ENCODE measurements at regions not wholly inside any gene's neighbourhood (a gene's known extent, or its start where the extent isn't known, plus 50 kb on each side); places are given as distances from the start of the nearest gene placed in this dataset.
"Not testable (repeated sequence)": the region's sequence is repeated elsewhere in the genome, so short reads cannot be mapped to it uniquely, and the experiment has no call there.

- Histone ChIP-seq H3K9ac (ENCODE audit: low read length in 5 of 5) (no peak overlapping the region), H3K4me1 (ENCODE audit: control insufficient read depth in 5 of 5, insufficient read depth in 5 of 5, low read length in 5 of 5) (no peaks in the 10 kb centered on the region), H3K4me3 (ENCODE audit: low read depth in 1 of 5, low read length in 5 of 5) (no peak overlapping the region), H3K36me3 (ENCODE audit: control insufficient read depth in 5 of 5, insufficient read depth in 5 of 5, low read length in 5 of 5) (no peaks in the 10 kb centered on the region), H3K27ac (ENCODE audit: low read depth, low read length) (no peak overlapping the region), H3K27me3 (ENCODE audit: control insufficient read depth in 5 of 5, insufficient read depth in 4 of 5, low read length in 5 of 5) (no peaks in the 10 kb centered on the region), H3K9me3 (ENCODE audit: control insufficient read depth in 5 of 5, low read length in 5 of 5) (no peaks in the 10 kb centered on the region)
These were observed 54.2 kb upstream of the NFIA start for GRCh38 chr1:61028136-61028535.

GRCh38 chr1:61018068-61018467, 64.3 kb upstream of the NFIA start:
- not testable (repeated sequence) for H3K9me3 ChIP-seq (ENCODE audit: control insufficient read depth in 5 of 5, low read length in 5 of 5); H3K27me3 ChIP-seq (ENCODE audit: control insufficient read depth in 5 of 5, insufficient read depth in 4 of 5, low read length in 5 of 5); H3K36me3 ChIP-seq (ENCODE audit: control insufficient read depth in 5 of 5, insufficient read depth in 5 of 5, low read length in 5 of 5); H3K4me3 ChIP-seq (ENCODE audit: low read depth in 1 of 5, low read length in 5 of 5); H3K27ac ChIP-seq (ENCODE audit: low read depth, low read length); H3K9ac ChIP-seq (ENCODE audit: low read length in 5 of 5); H3K4me1 ChIP-seq (ENCODE audit: control insufficient read depth in 5 of 5, insufficient read depth in 5 of 5, low read length in 5 of 5)

GRCh38 chr1:61017651-61018050, 64.7 kb upstream of the NFIA start:
- H3K4me1 ChIP-seq (ENCODE audit: control insufficient read depth in 5 of 5, insufficient read depth in 5 of 5, low read length in 5 of 5): no peaks in the 10 kb centered on the region
- H3K27me3 ChIP-seq (ENCODE audit: control insufficient read depth in 5 of 5, insufficient read depth in 4 of 5, low read length in 5 of 5): peaks cover 0 to 5% (median 0%) of the 10 kb centered on the region in 5 donors
- no peaks in the 10 kb centered on the region for H3K36me3 ChIP-seq (ENCODE audit: control insufficient read depth in 5 of 5, insufficient read depth in 5 of 5, low read length in 5 of 5)
- H3K9me3 ChIP-seq (ENCODE audit: control insufficient read depth in 5 of 5, low read length in 5 of 5): no peaks in the 10 kb centered on the region
- H3K9ac ChIP-seq (ENCODE audit: low read length in 5 of 5): no peak overlapping the region
- H3K27ac ChIP-seq (ENCODE audit: low read depth, low read length): no peak overlapping the region
- H3K4me3 ChIP-seq (ENCODE audit: low read depth in 1 of 5, low read length in 5 of 5): no peak overlapping the region

- Histone ChIP-seq H3K9ac (ENCODE audit: low read length in 5 of 5) (no peak overlapping the region), H3K36me3 (ENCODE audit: control insufficient read depth in 5 of 5, insufficient read depth in 5 of 5, low read length in 5 of 5) (no peaks in the 10 kb centered on the region), H3K27me3 (ENCODE audit: control insufficient read depth in 5 of 5, insufficient read depth in 4 of 5, low read length in 5 of 5) (peaks cover 0 to 5% (median 0%) of the 10 kb centered on the region in 5 donors), H3K4me1 (ENCODE audit: control insufficient read depth in 5 of 5, insufficient read depth in 5 of 5, low read length in 5 of 5) (no peaks in the 10 kb centered on the region), H3K4me3 (ENCODE audit: low read depth in 1 of 5, low read length in 5 of 5) (no peak overlapping the region), H3K27ac (ENCODE audit: low read depth, low read length) (no peak overlapping the region), H3K9me3 (ENCODE audit: control insufficient read depth in 5 of 5, low read length in 5 of 5) (no peaks in the 10 kb centered on the region)
These were observed 68.3 kb upstream of the NFIA start for GRCh38 chr1:61013946-61014667.

- Histone ChIP-seq H3K4me1 (ENCODE audit: control insufficient read depth in 5 of 5, insufficient read depth in 5 of 5, low read length in 5 of 5) (no peaks in the 10 kb centered on the region), H3K9ac (ENCODE audit: low read length in 5 of 5) (no peak overlapping the region), H3K27me3 (ENCODE audit: control insufficient read depth in 5 of 5, insufficient read depth in 4 of 5, low read length in 5 of 5) (peaks cover 0 to 5% (median 0%) of the 10 kb centered on the region in 5 donors), H3K27ac (ENCODE audit: low read depth, low read length) (no peak overlapping the region), H3K4me3 (ENCODE audit: low read depth in 1 of 5, low read length in 5 of 5) (no peak overlapping the region), H3K9me3 (ENCODE audit: control insufficient read depth in 5 of 5, low read length in 5 of 5) (no peaks in the 10 kb centered on the region), H3K36me3 (ENCODE audit: control insufficient read depth in 5 of 5, insufficient read depth in 5 of 5, low read length in 5 of 5) (no peaks in the 10 kb centered on the region)
These were observed 69.0 kb upstream of the NFIA start for GRCh38 chr1:61013189-61013945.

GRCh38 chr1:61012341-61012761, 70.0 kb upstream of the NFIA start:
- H3K36me3 ChIP-seq (ENCODE audit: control insufficient read depth in 5 of 5, insufficient read depth in 5 of 5, low read length in 5 of 5): no peaks in the 10 kb centered on the region
- H3K9ac ChIP-seq (ENCODE audit: low read length in 5 of 5): no peak overlapping the region
- H3K27ac ChIP-seq (ENCODE audit: low read depth, low read length): no peak overlapping the region
- H3K4me3 ChIP-seq (ENCODE audit: low read depth in 1 of 5, low read length in 5 of 5): no peak overlapping the region
- no peaks in the 10 kb centered on the region for H3K9me3 ChIP-seq (ENCODE audit: control insufficient read depth in 5 of 5, low read length in 5 of 5)
- peaks cover 0 to 5% (median 0%) of the 10 kb centered on the region in 5 donors for H3K27me3 ChIP-seq (ENCODE audit: control insufficient read depth in 5 of 5, insufficient read depth in 4 of 5, low read length in 5 of 5)
- no peaks in the 10 kb centered on the region for H3K4me1 ChIP-seq (ENCODE audit: control insufficient read depth in 5 of 5, insufficient read depth in 5 of 5, low read length in 5 of 5)

GRCh38 chr1:61011561-61012263, 70.6 kb upstream of the NFIA start:
- no peak overlapping the region for H3K4me3 ChIP-seq (ENCODE audit: low read depth in 1 of 5, low read length in 5 of 5)
- no peaks in the 10 kb centered on the region for H3K9me3 ChIP-seq (ENCODE audit: control insufficient read depth in 5 of 5, low read length in 5 of 5)
- H3K27ac ChIP-seq (ENCODE audit: low read depth, low read length): no peak overlapping the region
- no peaks in the 10 kb centered on the region for H3K4me1 ChIP-seq (ENCODE audit: control insufficient read depth in 5 of 5, insufficient read depth in 5 of 5, low read length in 5 of 5)
- no peak overlapping the region for H3K9ac ChIP-seq (ENCODE audit: low read length in 5 of 5)
- H3K27me3 ChIP-seq (ENCODE audit: control insufficient read depth in 5 of 5, insufficient read depth in 4 of 5, low read length in 5 of 5): peaks cover 0 to 5% (median 0%) of the 10 kb centered on the region in 5 donors
- H3K36me3 ChIP-seq (ENCODE audit: control insufficient read depth in 5 of 5, insufficient read depth in 5 of 5, low read length in 5 of 5): no peaks in the 10 kb centered on the region

GRCh38 chr1:61007534-61008364, 74.6 kb upstream of the NFIA start:
- Histone ChIP-seq H3K27ac (ENCODE audit: low read depth, low read length) (no peak overlapping the region), H3K9me3 (ENCODE audit: control insufficient read depth in 5 of 5, low read length in 5 of 5) (no peaks in the 10 kb centered on the region), H3K4me3 (ENCODE audit: low read depth in 1 of 5, low read length in 5 of 5) (no peak overlapping the region), H3K4me1 (ENCODE audit: control insufficient read depth in 5 of 5, insufficient read depth in 5 of 5, low read length in 5 of 5) (no peaks in the 10 kb centered on the region), H3K9ac (ENCODE audit: low read length in 5 of 5) (no peak overlapping the region), H3K36me3 (ENCODE audit: control insufficient read depth in 5 of 5, insufficient read depth in 5 of 5, low read length in 5 of 5) (no peaks in the 10 kb centered on the region), H3K27me3 (ENCODE audit: control insufficient read depth in 5 of 5, insufficient read depth in 4 of 5, low read length in 5 of 5) (peaks cover 0 to 2% (median 0%) of the 10 kb centered on the region in 5 donors)

- Histone ChIP-seq H3K27me3 (ENCODE audit: control insufficient read depth in 5 of 5, insufficient read depth in 4 of 5, low read length in 5 of 5) (no peaks in the 10 kb centered on the region), H3K36me3 (ENCODE audit: control insufficient read depth in 5 of 5, insufficient read depth in 5 of 5, low read length in 5 of 5) (no peaks in the 10 kb centered on the region), H3K4me1 (ENCODE audit: control insufficient read depth in 5 of 5, insufficient read depth in 5 of 5, low read length in 5 of 5) (no peaks in the 10 kb centered on the region), H3K27ac (ENCODE audit: low read depth, low read length) (no peak overlapping the region), H3K9me3 (ENCODE audit: control insufficient read depth in 5 of 5, low read length in 5 of 5) (no peaks in the 10 kb centered on the region), H3K4me3 (ENCODE audit: low read depth in 1 of 5, low read length in 5 of 5) (no peak overlapping the region), H3K9ac (ENCODE audit: low read length in 5 of 5) (no peak overlapping the region)
These were observed 76.5 kb upstream of the NFIA start for GRCh38 chr1:61005614-61006580.

All from subcutaneous abdominal adipose tissue (tissue), 5 donors.